Large intestine (tissue), 3 donors: ENCODE measurements at regions not wholly inside any gene's neighbourhood (a gene's known extent, or its start where the extent isn't known, plus 50 kb on each side); places are given as distances from the start of the nearest gene placed in this dataset.
A peak's percentile ranks its signal among the peaks of the same experiment; 100 is the strongest.
"Not testable (repeated sequence)": the region's sequence is repeated elsewhere in the genome, so short reads cannot be mapped to it uniquely, and the experiment has no call there.

Experiments used
- DNase-seq, 2 donors: peaks; one replicate each; pipeline versions ENCODE4 v3.0.0 to v3.0.0-alpha.2; 2013
- H3K27ac ChIP-seq: one replicate; pipeline ENCODE4 v1.5.1; 2013; ENCODE audit warnings: low read length
- H3K27me3 ChIP-seq: 2 replicates; pipeline ENCODE4 v1.6.1; 2013; ENCODE audit warnings: low read length; ENCODE audit not compliant: control insufficient read depth, insufficient read depth
- H3K36me3 ChIP-seq: 2 replicates; pipeline ENCODE4 v1.6.1; 2013; ENCODE audit warnings: low read length; ENCODE audit not compliant: control insufficient read depth, insufficient read depth
- H3K4me1 ChIP-seq: one replicate; pipeline ENCODE4 v1.6.1; 2013; ENCODE audit warnings: low read length; ENCODE audit not compliant: control insufficient read depth, insufficient read depth
- H3K4me3 ChIP-seq: one replicate; pipeline ENCODE4 v1.5.1; 2013; ENCODE audit warnings: low read length
- H3K9me3 ChIP-seq: one replicate; pipeline ENCODE4 v1.6.1; 2013; ENCODE audit warnings: mild to moderate bottlenecking, low read depth, low read length, moderate library complexity; ENCODE audit not compliant: control insufficient read depth
- WGBS: methylation state at CpG from one replicate; pipeline ENCODE4 v1.1.5; 2013; ENCODE audit warnings: low lambda C conversion rate; ENCODE audit not compliant: insufficient coverage; 5-methylcytosine and 5-hydroxymethylcytosine counted together

GRCh38 chrX:117394506-117395070 lies 722.0 kb downstream of the KLHL13 start:
- WGBS = no CpG with 5 or more reads among the region's 33 CpGs
- not testable (repeated sequence) for H3K36me3 ChIP-seq, H3K4me3 ChIP-seq, DNase-seq, H3K4me1 ChIP-seq, H3K27ac ChIP-seq, H3K27me3 ChIP-seq, H3K9me3 ChIP-seq

GRCh38 chrX:117392360-117392759 lies 724.2 kb downstream of the KLHL13 start:
- H3K27me3 ChIP-seq, H3K36me3 ChIP-seq, H3K4me1 ChIP-seq, H3K4me3 ChIP-seq, H3K9me3 ChIP-seq, DNase-seq, H3K27ac ChIP-seq: not testable (repeated sequence)
- WGBS = no CpG with 5 or more reads among the region's 5 CpGs

DNA sequence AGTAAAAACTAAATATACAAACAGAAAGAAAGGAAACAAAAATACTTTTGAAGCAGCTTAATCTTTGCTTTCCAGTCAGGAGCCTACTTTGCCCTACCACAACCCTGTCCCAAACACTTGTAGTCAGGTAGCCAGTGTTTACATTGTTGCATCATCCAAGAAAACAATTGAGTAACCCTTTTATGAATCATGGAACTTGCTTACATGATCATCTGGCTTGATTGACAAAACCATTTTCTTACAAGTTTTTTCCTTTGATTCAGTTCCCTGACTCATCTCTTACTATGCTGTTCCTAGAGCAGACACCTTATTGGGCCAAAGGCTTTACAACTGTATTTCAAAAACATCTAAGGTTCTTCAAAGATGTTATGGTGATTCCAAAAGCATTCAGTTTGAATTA lies 740.1 kb downstream of the KLHL13 start:
- Histone ChIP-seq H3K27me3 (no peaks in the 10 kb centered on the region), H3K27ac (no peak overlapping the region), H3K4me1 (no peaks in the 10 kb centered on the region), H3K9me3 (no peaks in the 10 kb centered on the region), H3K4me3 (no peak overlapping the region), H3K36me3 (no peaks in the 10 kb centered on the region)
- DNase-seq = peak in 1 of 2 donors; percentile 34

GRCh38 chrX:117335209-117335608 lies 781.4 kb downstream of the KLHL13 start:
- no CpG with 5 or more reads among the region's 1 CpG for WGBS
- H3K27me3 ChIP-seq = no peaks in the 10 kb centered on the region
- no peaks in the 10 kb centered on the region for H3K4me1 ChIP-seq
- H3K36me3 ChIP-seq = no peaks in the 10 kb centered on the region
- DNase-seq = peak; percentile 23 to 45
- H3K4me3 ChIP-seq = no peak overlapping the region
- no peaks in the 10 kb centered on the region for H3K9me3 ChIP-seq
- peak overlapping the region; percentile 32 for H3K27ac ChIP-seq

- DNase-seq = no peak
- no peaks in the 10 kb centered on the region for H3K4me1 ChIP-seq
- WGBS = no CpG with 5 or more reads among the region's 1 CpG
These were observed 789.2 kb downstream of the KLHL13 start for GRCh38 chrX:117327373-117327772.

DNA sequence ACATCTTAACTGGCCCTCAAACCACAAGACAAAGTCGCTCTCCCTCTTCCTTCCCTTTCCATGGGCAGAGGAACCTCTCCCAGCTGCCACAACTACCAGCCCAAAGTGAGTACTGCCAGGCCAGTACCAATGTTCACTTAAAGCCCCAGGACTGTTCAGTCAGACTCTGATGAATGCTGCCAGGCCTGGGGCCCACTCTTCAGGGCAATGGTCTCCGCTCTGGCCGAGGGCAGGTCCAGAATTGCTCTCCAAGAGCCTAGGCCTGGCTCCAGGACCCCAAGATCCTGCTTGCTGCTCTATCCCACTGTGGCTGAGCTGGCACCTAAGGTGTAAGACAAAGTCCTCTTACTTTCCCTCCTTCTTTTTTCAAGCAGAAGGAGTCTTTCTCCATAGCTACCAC lies 790.9 kb downstream of the KLHL13 start:
- DNase-seq = no peak
- WGBS = no CpG with 5 or more reads among the region's 3 CpGs
- H3K27ac ChIP-seq = no peak overlapping the region
- H3K4me1 ChIP-seq = no peaks in the 10 kb centered on the region
- no peaks in the 10 kb centered on the region for H3K27me3 ChIP-seq
- no peaks in the 10 kb centered on the region for H3K36me3 ChIP-seq
- H3K9me3 ChIP-seq = no peaks in the 10 kb centered on the region
- H3K4me3 ChIP-seq = no peak overlapping the region

More at GRCh38 chrX:117327373-117327772, 789.2 kb downstream of the KLHL13 start:
- Histone ChIP-seq H3K27ac (no peak overlapping the region), H3K36me3 (no peaks in the 10 kb centered on the region), H3K9me3 (no peaks in the 10 kb centered on the region), H3K27me3 (no peaks in the 10 kb centered on the region), H3K4me3 (no peak overlapping the region)

- no peaks in the 10 kb centered on the region for H3K9me3 ChIP-seq
- H3K27ac ChIP-seq = no peak overlapping the region
- no peaks in the 10 kb centered on the region for H3K27me3 ChIP-seq
- DNase-seq = no peak
- no peaks in the 10 kb centered on the region for H3K36me3 ChIP-seq
- H3K4me3 ChIP-seq = no peak overlapping the region
- H3K4me1 ChIP-seq = no peaks in the 10 kb centered on the region
- no CpG with 5 or more reads among the region's 4 CpGs for WGBS
These were observed 811.3 kb downstream of the KLHL13 start for GRCh38 chrX:117305168-117305766.

GRCh38 chrX:117301086-117301485 lies 815.5 kb downstream of the KLHL13 start:
- no peaks in the 10 kb centered on the region for H3K36me3 ChIP-seq
- DNase-seq = no peak
- WGBS = no CpG with 5 or more reads among the region's 1 CpG
- no peaks in the 10 kb centered on the region for H3K9me3 ChIP-seq
- H3K4me1 ChIP-seq = no peaks in the 10 kb centered on the region
- no peak overlapping the region for H3K27ac ChIP-seq
- H3K4me3 ChIP-seq = no peak overlapping the region
- H3K27me3 ChIP-seq = no peaks in the 10 kb centered on the region

- Histone ChIP-seq H3K4me3 (no peak overlapping the region), H3K27ac (no peak overlapping the region), H3K36me3 (no peaks in the 10 kb centered on the region), H3K4me1 (no peaks in the 10 kb centered on the region), H3K9me3 (no peaks in the 10 kb centered on the region), H3K27me3 (no peaks in the 10 kb centered on the region)
- DNase-seq = no peak
- WGBS = no CpG with 5 or more reads among the region's 1 CpG
These were observed 824.9 kb downstream of the KLHL13 start for GRCh38 chrX:117291760-117292159.

GRCh38 chrX:117274965-117275364 lies 812.2 kb upstream of the CT83 start:
- DNase-seq = peak in 1 of 2 donors; percentile 13
- Histone ChIP-seq H3K36me3 (no peaks in the 10 kb centered on the region), H3K4me3 (no peak overlapping the region), H3K27me3 (no peaks in the 10 kb centered on the region), H3K4me1 (no peaks in the 10 kb centered on the region), H3K9me3 (no peaks in the 10 kb centered on the region), H3K27ac (no peak overlapping the region)
- 60% methylated on average over 2 of the region's 4 CpGs for WGBS
